ENCODE measurements at regions not wholly inside any gene's neighbourhood (a gene's known extent, or its start where the extent isn't known, plus 50 kb on each side); places are given as distances from the start of the nearest gene placed in this dataset.

- no peak for DNase-seq
Observed at GRCh38 chr10:42973870-42974692, 102.8 kb upstream of the RET start.

GRCh38 chr10:42974693-42975002 lies 102.2 kb upstream of the RET start:
- no peak for DNase-seq

GRCh38 chr10:42975005-42975493 lies 101.8 kb upstream of the RET start:
- DNase-seq, result no peak

GRCh38 chr10:42975558-42976340 lies 101.1 kb upstream of the RET start:
- DNase-seq, result no peak

- DNase-seq, result no peak
Observed at GRCh38 chr10:42976351-42977031, 100.4 kb upstream of the RET start.

- no peak for DNase-seq
Observed at GRCh38 chr10:42977032-42977416, 99.8 kb upstream of the RET start.

- DNase-seq, result no peak
Observed at GRCh38 chr10:42979181-42979580, 97.7 kb upstream of the RET start.

GRCh38 chr10:42979721-42980467 lies 97.0 kb upstream of the RET start:
- DNase-seq, result no peak

- no peak for DNase-seq
Observed at GRCh38 chr10:42980553-42981357, 96.1 kb upstream of the RET start.

GRCh38 chr10:42981358-42982236 lies 95.3 kb upstream of the RET start:
- DNase-seq, result no peak

- no peak for DNase-seq
Observed at GRCh38 chr10:42982891-42983506, 93.9 kb upstream of the RET start.

GRCh38 chr10:42983591-42983990 lies 93.3 kb upstream of the RET start:
- no peak for DNase-seq

- no peak for DNase-seq
Observed at GRCh38 chr10:42984035-42984610, 92.7 kb upstream of the RET start.

GRCh38 chr10:42984761-42985325 lies 92.0 kb upstream of the RET start:
- no peak for DNase-seq

GRCh38 chr10:42985436-42986316 lies 91.2 kb upstream of the RET start:
- no peak for DNase-seq

- no peak for DNase-seq
Observed at GRCh38 chr10:42986633-42987032, 90.2 kb upstream of the RET start.

GRCh38 chr10:42987121-42987541 lies 89.7 kb upstream of the RET start:
- peak; percentile 78 for DNase-seq

GRCh38 chr10:42987575-42987974 lies 89.3 kb upstream of the RET start:
- DNase-seq, result no peak

GRCh38 chr10:42988069-42988468 lies 88.8 kb upstream of the RET start:
- DNase-seq, result no peak
